ENCODE measurements at regions not wholly inside any gene's neighbourhood (a gene's known extent, or its start where the extent isn't known, plus 50 kb on each side); places are given as distances from the start of the nearest gene placed in this dataset.

- Mint-ChIP-seq H3K9me3 (ENCODE audit: low read depth) (no peaks in the 10 kb centered on the region), H3K27me3 (peaks cover 20% of the 10 kb centered on the region), H3K4me1 (no peaks in the 10 kb centered on the region), H3K36me3 (ENCODE audit: low read depth) (no peaks in the 10 kb centered on the region), H3K4me3 (no peak overlapping the region), H3K27ac (no peak overlapping the region)
- POLR2A ChIA-PET, result no interaction called here
- DNase-seq, result no peak
- ATAC-seq, result no peak
- CTCF ChIA-PET, result no interaction called here
- intact Hi-C loops (cut with DNase I, micrococcal nuclease), result no loop called here
Observed at GRCh38 chr9:85397005-85397404, 344.7 kb downstream of the AGTPBP1 start.

- Mint-ChIP-seq H3K9me3 (ENCODE audit: low read depth) (no peaks in the 10 kb centered on the region), H3K4me1 (no peaks in the 10 kb centered on the region), H3K36me3 (ENCODE audit: low read depth) (no peaks in the 10 kb centered on the region), H3K27me3 (peaks cover 19% of the 10 kb centered on the region), H3K4me3 (no peak overlapping the region), H3K27ac (no peak overlapping the region)
- DNase-seq (no peak), ATAC-seq (no peak)
- ChIA-PET POLR2A (no interaction called here), CTCF (no interaction called here)
- intact Hi-C loops (cut with DNase I, micrococcal nuclease), result no loop called here
Observed at GRCh38 chr9:85392260-85392659, 349.5 kb downstream of the AGTPBP1 start.

GRCh38 chr9:85377731-85378289, 363.9 kb downstream of the AGTPBP1 start:
- no peaks in the 10 kb centered on the region for H3K9me3 Mint-ChIP-seq (ENCODE audit: low read depth)
- H3K27ac Mint-ChIP-seq, result no peak overlapping the region
- intact Hi-C loops (cut with DNase I, micrococcal nuclease), result no loop called here
- POLR2A ChIA-PET, result no interaction called here
- H3K4me1 Mint-ChIP-seq, result no peaks in the 10 kb centered on the region
- DNase-seq (no peak), ATAC-seq (no peak)
- CTCF ChIA-PET, result interaction anchor here (0.7 kb wide), 1 partner anchor 43 kb away, joined by 3 read pairs; no protein-coding TSS in a partner anchor
- no peak overlapping the region for H3K4me3 Mint-ChIP-seq
- no peaks in the 10 kb centered on the region for H3K36me3 Mint-ChIP-seq (ENCODE audit: low read depth)
- no peaks in the 10 kb centered on the region for H3K27me3 Mint-ChIP-seq

- no peaks in the 10 kb centered on the region for H3K36me3 Mint-ChIP-seq (ENCODE audit: low read depth)
- ChIA-PET CTCF (no interaction called here), POLR2A (no interaction called here)
- H3K27ac Mint-ChIP-seq, result no peak overlapping the region
- no peaks in the 10 kb centered on the region for H3K9me3 Mint-ChIP-seq (ENCODE audit: low read depth)
- H3K4me3 Mint-ChIP-seq, result no peak overlapping the region
- ATAC-seq (no peak), DNase-seq (no peak)
- peaks cover 4% of the 10 kb centered on the region for H3K27me3 Mint-ChIP-seq
- intact Hi-C loops (cut with DNase I, micrococcal nuclease), result no loop called here
- no peaks in the 10 kb centered on the region for H3K4me1 Mint-ChIP-seq
Observed at GRCh38 chr9:85368781-85369180, 373.0 kb downstream of the AGTPBP1 start.

- no peaks in the 10 kb centered on the region for H3K4me1 Mint-ChIP-seq
- no peak overlapping the region for H3K4me3 Mint-ChIP-seq
- peaks cover 6% of the 10 kb centered on the region for H3K27me3 Mint-ChIP-seq
- ChIA-PET CTCF (no interaction called here), POLR2A (no interaction called here)
- DNase-seq (no peak), ATAC-seq (no peak)
- intact Hi-C loops (cut with DNase I, micrococcal nuclease), result no loop called here
- H3K9me3 Mint-ChIP-seq (ENCODE audit: low read depth), result no peaks in the 10 kb centered on the region
- H3K27ac Mint-ChIP-seq, result no peak overlapping the region
- H3K36me3 Mint-ChIP-seq (ENCODE audit: low read depth), result no peaks in the 10 kb centered on the region
Observed at GRCh38 chr9:85359161-85359560, 382.6 kb downstream of the AGTPBP1 start.

GRCh38 chr9:85349046-85349445, 392.7 kb downstream of the AGTPBP1 start:
- no peak overlapping the region for H3K27ac Mint-ChIP-seq
- H3K36me3 Mint-ChIP-seq (ENCODE audit: low read depth), result no peaks in the 10 kb centered on the region
- DNase-seq (no peak), ATAC-seq (no peak)
- ChIA-PET POLR2A (no interaction called here), CTCF (interaction anchor here (0.8 kb wide), 1 partner anchor 15 kb away, joined by 4 read pairs; no protein-coding TSS in a partner anchor)
- intact Hi-C loops (cut with DNase I, micrococcal nuclease), result no loop called here
- H3K9me3 Mint-ChIP-seq (ENCODE audit: low read depth), result no peaks in the 10 kb centered on the region
- H3K4me3 Mint-ChIP-seq, result no peak overlapping the region
- no peaks in the 10 kb centered on the region for H3K27me3 Mint-ChIP-seq
- no peaks in the 10 kb centered on the region for H3K4me1 Mint-ChIP-seq

- no peaks in the 10 kb centered on the region for H3K9me3 Mint-ChIP-seq (ENCODE audit: low read depth)
- CTCF ChIA-PET, result no interaction called here
- DNase-seq, result no peak
- no peaks in the 10 kb centered on the region for H3K4me1 Mint-ChIP-seq
- H3K27ac Mint-ChIP-seq, result no peak overlapping the region
- POLR2A ChIA-PET, result no interaction called here
- no peaks in the 10 kb centered on the region for H3K36me3 Mint-ChIP-seq (ENCODE audit: low read depth)
- no peak overlapping the region for H3K4me3 Mint-ChIP-seq
- intact Hi-C loops (cut with DNase I, micrococcal nuclease), result no loop called here
- ATAC-seq, result no peak
- peaks cover 6% of the 10 kb centered on the region for H3K27me3 Mint-ChIP-seq
Observed at GRCh38 chr9:85347541-85347940, 394.2 kb downstream of the AGTPBP1 start.

- Mint-ChIP-seq H3K4me1 (no peaks in the 10 kb centered on the region), H3K36me3 (ENCODE audit: low read depth) (no peaks in the 10 kb centered on the region), H3K27ac (no peak overlapping the region), H3K27me3 (peaks cover 14% of the 10 kb centered on the region), H3K4me3 (no peak overlapping the region), H3K9me3 (ENCODE audit: low read depth) (no peaks in the 10 kb centered on the region)
- intact Hi-C loops (cut with DNase I, micrococcal nuclease), result no loop called here
- POLR2A ChIA-PET, result no interaction called here
- ATAC-seq (no peak), DNase-seq (no peak)
- CTCF ChIA-PET, result no interaction called here
Observed at GRCh38 chr9:85344901-85345300, 396.9 kb downstream of the AGTPBP1 start.

GRCh38 chr9:85339338-85339737, 402.4 kb downstream of the AGTPBP1 start:
- DNase-seq (no peak), ATAC-seq (no peak)
- H3K27me3 Mint-ChIP-seq, result peaks cover 18% of the 10 kb centered on the region
- H3K9me3 Mint-ChIP-seq (ENCODE audit: low read depth), result no peaks in the 10 kb centered on the region
- H3K4me3 Mint-ChIP-seq, result no peak overlapping the region
- H3K27ac Mint-ChIP-seq, result no peak overlapping the region
- H3K4me1 Mint-ChIP-seq, result no peaks in the 10 kb centered on the region
- POLR2A ChIA-PET, result no interaction called here
- CTCF ChIA-PET, result interaction anchor here (0.8 kb wide), 1 partner anchor 642 kb away, joined by 3 read pairs; no protein-coding TSS in a partner anchor
- no peaks in the 10 kb centered on the region for H3K36me3 Mint-ChIP-seq (ENCODE audit: low read depth)
- intact Hi-C loops (cut with DNase I, micrococcal nuclease), result no loop called here

GRCh38 chr9:85334228-85334627, 407.5 kb downstream of the AGTPBP1 start:
- ATAC-seq, result no peak
- no peak for DNase-seq
- H3K4me1 Mint-ChIP-seq, result no peaks in the 10 kb centered on the region
- ChIA-PET CTCF (no interaction called here), POLR2A (no interaction called here)
- H3K27ac Mint-ChIP-seq, result no peak overlapping the region
- H3K36me3 Mint-ChIP-seq (ENCODE audit: low read depth), result no peaks in the 10 kb centered on the region
- peaks cover under 1% of the 10 kb centered on the region for H3K27me3 Mint-ChIP-seq
- H3K4me3 Mint-ChIP-seq, result no peak overlapping the region
- intact Hi-C loops (cut with DNase I, micrococcal nuclease), result no loop called here
- no peaks in the 10 kb centered on the region for H3K9me3 Mint-ChIP-seq (ENCODE audit: low read depth)

GRCh38 chr9:85332487-85332886, 409.3 kb downstream of the AGTPBP1 start:
- no peak for DNase-seq
- ATAC-seq, result no peak
- Mint-ChIP-seq H3K4me1 (no peaks in the 10 kb centered on the region), H3K4me3 (no peak overlapping the region), H3K36me3 (ENCODE audit: low read depth) (no peaks in the 10 kb centered on the region), H3K27me3 (peaks cover 2% of the 10 kb centered on the region), H3K9me3 (ENCODE audit: low read depth) (no peaks in the 10 kb centered on the region), H3K27ac (no peak overlapping the region)
- ChIA-PET CTCF (interaction anchor here (0.6 kb wide), 2 partner anchors 147 to 1053 kb away, joined by 3 read pairs; no protein-coding TSS in a partner anchor), POLR2A (interaction anchor here (0.6 kb wide), 1 partner anchor 89 kb away, joined by 3 read pairs; no protein-coding TSS in a partner anchor)
- intact Hi-C loops (cut with DNase I, micrococcal nuclease), result no loop called here

- ATAC-seq, result no peak
- peaks cover 4% of the 10 kb centered on the region for H3K27me3 Mint-ChIP-seq
Observed at GRCh38 chr9:85331626-85332025, 410.1 kb downstream of the AGTPBP1 start.

GRCh38 chr9:85322592-85322991, 419.2 kb downstream of the AGTPBP1 start:
- POLR2A ChIA-PET, result no interaction called here
- intact Hi-C loops (cut with DNase I, micrococcal nuclease), result no loop called here
- H3K36me3 Mint-ChIP-seq (ENCODE audit: low read depth), result no peaks in the 10 kb centered on the region

More at GRCh38 chr9:85331626-85332025, 410.1 kb downstream of the AGTPBP1 start:
- ChIA-PET CTCF (no interaction called here), POLR2A (no interaction called here)
- H3K27ac Mint-ChIP-seq, result no peak overlapping the region
- H3K4me1 Mint-ChIP-seq, result no peaks in the 10 kb centered on the region
- no peak overlapping the region for H3K4me3 Mint-ChIP-seq
- DNase-seq, result no peak
- intact Hi-C loops (cut with DNase I, micrococcal nuclease), result no loop called here
- H3K9me3 Mint-ChIP-seq (ENCODE audit: low read depth), result no peaks in the 10 kb centered on the region
- H3K36me3 Mint-ChIP-seq (ENCODE audit: low read depth), result no peaks in the 10 kb centered on the region

More at GRCh38 chr9:85322592-85322991, 419.2 kb downstream of the AGTPBP1 start:
- CTCF ChIA-PET, result no interaction called here
- Mint-ChIP-seq H3K4me3 (no peak overlapping the region), H3K27me3 (peaks cover 2% of the 10 kb centered on the region), H3K27ac (no peak overlapping the region), H3K4me1 (no peaks in the 10 kb centered on the region), H3K9me3 (ENCODE audit: low read depth) (peaks cover 3% of the 10 kb centered on the region)
- DNase-seq (no peak), ATAC-seq (no peak)

Measured in activated CD4-positive, alpha-beta T cell treated with anti-CD3 and anti-CD28 coated beads for 36 hours (primary cell).